Stomach smooth muscle (tissue), 2 donors: ENCODE measurements at regions not wholly inside any gene's neighbourhood (a gene's known extent, or its start where the extent isn't known, plus 50 kb on each side); places are given as distances from the start of the nearest gene placed in this dataset.

Experiments used
- H3K27ac ChIP-seq: one replicate; pipeline ENCODE4 v1.7.0; 2013; ENCODE audit warnings: mild to moderate bottlenecking, low read length, inconsistent platforms
- H3K27me3 ChIP-seq, 2 donors: one replicate each; pipeline ENCODE4 v1.7.0; 2013; ENCODE audit warnings: low read length in 2 of 2; ENCODE audit not compliant: insufficient read depth in 2 of 2, control insufficient read depth in 1 of 2
- H3K36me3 ChIP-seq, 2 donors: one replicate each; pipeline ENCODE4 v1.7.0; 2013; ENCODE audit warnings: low read length in 2 of 2; ENCODE audit not compliant: control insufficient read depth in 2 of 2, insufficient read depth in 2 of 2
- H3K4me1 ChIP-seq: one replicate; pipeline ENCODE4 v1.7.0; 2013; ENCODE audit warnings: low read length; ENCODE audit not compliant: control insufficient read depth, insufficient read depth
- H3K4me3 ChIP-seq, 2 donors: one replicate each; pipeline ENCODE4 v1.7.0; 2013; ENCODE audit warnings: low read length in 2 of 2
- H3K9ac ChIP-seq, 2 donors: one replicate each; pipeline ENCODE4 v1.7.0; 2013; ENCODE audit warnings: low read length in 2 of 2, mild to moderate bottlenecking in 1 of 2
- H3K9me3 ChIP-seq, 2 donors: one replicate each; pipeline ENCODE4 v1.7.0; 2013; ENCODE audit warnings: low read length in 2 of 2; ENCODE audit not compliant: control insufficient read depth in 2 of 2
- donor health status: healthy.
- donor health status: Pancreatic carcinoma.

DNA sequence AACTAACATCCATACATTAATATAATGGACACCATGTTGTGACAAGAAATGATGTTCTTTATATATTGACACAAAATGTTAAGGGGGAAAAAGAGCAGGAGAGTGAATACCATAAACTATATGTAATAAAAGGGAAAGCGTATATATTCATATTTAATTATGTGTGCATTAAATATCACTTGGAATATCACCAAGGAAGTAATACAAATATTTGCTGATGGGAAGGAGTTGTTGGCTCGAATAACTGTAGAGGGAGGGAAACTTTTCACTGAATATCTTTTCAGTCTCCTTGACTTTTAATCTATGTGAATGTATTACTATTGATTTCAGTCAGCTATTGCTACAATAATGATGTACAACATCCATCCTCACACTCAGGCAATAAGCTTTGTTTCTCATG is 167.0 kb upstream of the DPH6 start:
- H3K27ac ChIP-seq, result no peak overlapping the region
- no peaks in the 10 kb centered on the region for H3K4me1 ChIP-seq
- H3K9me3 ChIP-seq, result no peaks in the 10 kb centered on the region
- no peaks in the 10 kb centered on the region for H3K36me3 ChIP-seq
- H3K9ac ChIP-seq, result no peak overlapping the region
- H3K4me3 ChIP-seq, result no peak overlapping the region
- no peaks in the 10 kb centered on the region for H3K27me3 ChIP-seq

DNA sequence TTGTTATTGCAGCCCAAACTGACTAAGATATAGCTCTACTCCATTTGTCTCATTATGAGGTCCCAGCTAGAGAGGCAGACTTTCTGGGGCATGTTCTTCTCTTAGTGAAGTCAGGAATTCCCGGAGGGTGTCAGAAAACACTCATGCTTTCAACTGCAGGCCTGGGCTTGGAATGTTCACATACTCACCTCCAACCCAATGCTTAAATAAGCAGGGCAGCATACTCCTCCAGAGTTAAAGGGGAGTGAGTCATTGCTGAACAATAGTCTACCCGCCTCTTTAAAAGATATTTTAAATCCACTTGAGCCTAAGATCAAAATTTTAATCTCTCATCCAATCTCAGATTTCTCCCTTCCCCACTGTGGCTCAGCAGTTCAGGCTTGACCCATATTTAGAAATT is 167.8 kb upstream of the DPH6 start:
- no peak overlapping the region for H3K27ac ChIP-seq
- no peaks in the 10 kb centered on the region for H3K27me3 ChIP-seq
- H3K36me3 ChIP-seq, result no peaks in the 10 kb centered on the region
- no peaks in the 10 kb centered on the region for H3K4me1 ChIP-seq
- no peaks in the 10 kb centered on the region for H3K9me3 ChIP-seq
- no peak overlapping the region for H3K9ac ChIP-seq
- no peak overlapping the region for H3K4me3 ChIP-seq

DNA sequence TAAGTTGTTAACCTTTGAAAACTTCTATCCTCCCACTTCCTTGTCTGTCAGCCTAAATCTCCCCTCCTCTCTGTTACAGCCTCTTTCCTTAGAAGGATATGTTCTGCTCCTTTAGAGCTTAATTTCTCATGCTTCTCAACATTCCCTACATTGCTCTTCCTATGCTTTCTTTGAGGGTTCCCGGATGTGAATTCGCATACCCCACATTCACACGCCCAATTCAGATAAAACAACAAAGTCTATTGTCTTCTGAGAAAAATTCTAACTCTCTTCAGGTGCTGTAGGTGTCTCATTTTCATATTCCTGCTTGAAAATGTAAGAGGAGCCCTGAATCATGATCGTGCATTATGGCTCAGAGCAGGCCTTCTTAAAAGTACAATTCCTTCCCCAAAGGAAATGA is 171.8 kb upstream of the DPH6 start:
- Histone ChIP-seq H3K27me3 (no peaks in the 10 kb centered on the region), H3K27ac (no peak overlapping the region), H3K36me3 (no peaks in the 10 kb centered on the region), H3K4me3 (no peak overlapping the region), H3K4me1 (no peaks in the 10 kb centered on the region), H3K9ac (no peak overlapping the region), H3K9me3 (no peaks in the 10 kb centered on the region)

- no peak overlapping the region for H3K27ac ChIP-seq
- no peaks in the 10 kb centered on the region for H3K36me3 ChIP-seq
- no peak overlapping the region for H3K4me3 ChIP-seq
Observed at GRCh38 chr15:35720019-35720418, 174.1 kb upstream of the DPH6 start.

GRCh38 chr15:35720984-35721383 is 175.0 kb upstream of the DPH6 start:
- no peaks in the 10 kb centered on the region for H3K36me3 ChIP-seq
- no peaks in the 10 kb centered on the region for H3K27me3 ChIP-seq
- no peak overlapping the region for H3K9ac ChIP-seq

More at GRCh38 chr15:35720019-35720418, 174.1 kb upstream of the DPH6 start:
- no peaks in the 10 kb centered on the region for H3K9me3 ChIP-seq
- H3K9ac ChIP-seq, result no peak overlapping the region
- H3K4me1 ChIP-seq, result no peaks in the 10 kb centered on the region
- H3K27me3 ChIP-seq, result no peaks in the 10 kb centered on the region

DNA sequence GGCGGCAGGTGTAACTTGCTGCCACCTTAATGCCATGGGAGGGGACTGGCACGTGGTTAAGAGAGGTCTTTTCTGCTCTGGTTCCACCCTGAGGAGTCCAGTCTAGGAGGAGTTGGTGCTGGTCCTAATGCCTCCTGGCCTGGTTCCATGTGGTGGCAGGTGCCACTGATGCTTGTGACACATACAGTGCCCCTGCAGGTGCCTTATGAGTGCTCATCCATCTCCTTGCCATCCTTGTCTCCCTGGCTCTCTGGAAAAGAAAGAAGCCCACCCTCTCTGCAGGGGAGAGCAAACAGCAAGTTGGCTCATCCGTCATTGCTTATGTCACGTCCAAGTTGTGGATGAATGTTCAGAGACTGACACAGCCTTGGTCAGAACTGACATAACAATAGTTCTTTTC is 175.8 kb upstream of the DPH6 start:
- no peaks in the 10 kb centered on the region for H3K9me3 ChIP-seq
- no peak overlapping the region for H3K27ac ChIP-seq
- H3K4me3 ChIP-seq, result no peak overlapping the region
- H3K4me1 ChIP-seq, result no peaks in the 10 kb centered on the region
- no peaks in the 10 kb centered on the region for H3K36me3 ChIP-seq
- H3K27me3 ChIP-seq, result no peaks in the 10 kb centered on the region
- H3K9ac ChIP-seq, result no peak overlapping the region

More at GRCh38 chr15:35720984-35721383, 175.0 kb upstream of the DPH6 start:
- Histone ChIP-seq H3K4me3 (no peak overlapping the region), H3K9me3 (no peaks in the 10 kb centered on the region), H3K4me1 (no peaks in the 10 kb centered on the region), H3K27ac (no peak overlapping the region)

DNA sequence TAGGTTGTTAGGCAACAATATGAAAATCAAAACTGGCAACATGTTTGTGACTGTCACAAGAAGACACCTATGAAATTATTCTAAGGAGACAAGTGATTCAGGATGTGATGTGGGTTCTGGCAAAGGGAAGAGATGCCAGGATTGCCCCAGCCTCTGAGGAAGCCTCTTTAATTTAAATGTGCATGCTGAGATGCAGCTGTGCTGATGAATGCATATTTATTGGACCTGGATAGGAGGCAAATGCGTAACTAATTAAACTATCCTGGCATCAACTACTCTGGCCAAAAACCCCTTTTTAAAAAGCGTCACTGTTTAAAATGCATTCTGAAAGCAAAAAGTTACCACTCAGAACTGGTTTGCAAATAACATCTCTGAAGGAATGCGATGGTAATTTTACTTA is 176.5 kb upstream of the DPH6 start:
- Histone ChIP-seq H3K4me3 (no peak overlapping the region), H3K27ac (no peak overlapping the region), H3K9me3 (no peaks in the 10 kb centered on the region), H3K4me1 (no peaks in the 10 kb centered on the region), H3K27me3 (no peaks in the 10 kb centered on the region), H3K9ac (no peak overlapping the region), H3K36me3 (no peaks in the 10 kb centered on the region)

DNA sequence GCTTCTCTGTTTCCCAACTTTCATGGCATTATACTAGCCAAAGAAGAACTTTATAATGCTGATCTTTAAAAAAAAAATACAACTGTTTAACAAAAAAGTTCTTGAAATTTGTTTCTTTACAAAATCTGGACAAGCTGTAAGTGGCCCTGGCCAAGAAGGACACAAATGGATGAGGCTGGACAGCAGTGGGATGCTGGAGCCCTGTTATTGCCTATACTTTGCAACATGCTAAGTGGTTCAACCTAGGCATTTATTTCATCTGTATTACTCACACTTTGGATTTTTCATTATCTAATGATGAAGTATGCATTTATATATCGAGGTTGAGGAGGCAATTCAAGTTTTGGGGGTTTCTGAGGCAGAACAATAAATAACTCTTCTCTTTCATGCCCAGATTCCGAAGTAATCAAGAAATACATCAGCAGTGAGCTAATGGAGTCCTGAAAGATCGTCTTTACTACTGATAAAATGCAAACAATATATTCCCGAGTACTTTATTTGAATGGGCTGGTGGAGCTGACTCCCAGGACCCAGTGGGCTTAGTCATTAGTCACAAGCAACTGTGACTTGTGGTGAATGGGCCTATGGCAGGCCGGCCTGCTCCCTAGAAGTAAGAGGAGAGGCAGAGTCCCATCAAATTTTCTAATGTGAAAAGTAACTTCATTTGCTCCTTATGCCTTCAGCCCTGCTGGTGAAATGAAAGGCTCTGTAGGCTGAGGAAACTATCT is 177.3 kb upstream of the DPH6 start:
- Histone ChIP-seq H3K4me1 (no peaks in the 10 kb centered on the region), H3K4me3 (no peak overlapping the region), H3K9ac (no peak overlapping the region), H3K36me3 (no peaks in the 10 kb centered on the region), H3K27ac (no peak overlapping the region), H3K9me3 (no peaks in the 10 kb centered on the region), H3K27me3 (no peaks in the 10 kb centered on the region)

- H3K9ac ChIP-seq, result no peak overlapping the region
- H3K4me1 ChIP-seq, result no peaks in the 10 kb centered on the region
- H3K9me3 ChIP-seq, result no peaks in the 10 kb centered on the region
- H3K4me3 ChIP-seq, result no peak overlapping the region
- H3K27me3 ChIP-seq, result no peaks in the 10 kb centered on the region
- no peak overlapping the region for H3K27ac ChIP-seq
- H3K36me3 ChIP-seq, result no peaks in the 10 kb centered on the region
Observed at GRCh38 chr15:35723852-35724251, 177.9 kb upstream of the DPH6 start.

DNA sequence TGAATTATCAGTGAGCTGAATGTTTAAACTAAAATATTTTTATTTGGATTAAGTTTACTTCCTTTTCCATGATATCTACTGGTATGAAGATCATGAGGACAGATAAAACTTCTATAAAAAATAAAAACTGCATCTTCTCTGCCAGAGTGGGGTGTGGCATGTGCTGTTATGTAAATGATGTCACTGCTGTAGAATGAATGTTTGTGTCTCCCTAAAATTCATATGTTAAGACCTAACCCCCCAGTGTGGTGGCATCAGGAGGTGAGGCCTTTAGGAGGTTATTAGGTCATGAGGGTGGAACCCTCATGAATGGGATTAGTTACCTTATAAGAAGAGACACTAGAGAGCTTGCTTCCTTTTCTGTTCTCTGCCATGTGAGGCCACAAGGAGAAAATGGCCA is 178.7 kb upstream of the DPH6 start:
- H3K27ac ChIP-seq, result no peak overlapping the region
- no peak overlapping the region for H3K9ac ChIP-seq
- no peaks in the 10 kb centered on the region for H3K4me1 ChIP-seq
- H3K4me3 ChIP-seq, result no peak overlapping the region
- no peaks in the 10 kb centered on the region for H3K27me3 ChIP-seq
- no peaks in the 10 kb centered on the region for H3K36me3 ChIP-seq
- no peaks in the 10 kb centered on the region for H3K9me3 ChIP-seq

DNA sequence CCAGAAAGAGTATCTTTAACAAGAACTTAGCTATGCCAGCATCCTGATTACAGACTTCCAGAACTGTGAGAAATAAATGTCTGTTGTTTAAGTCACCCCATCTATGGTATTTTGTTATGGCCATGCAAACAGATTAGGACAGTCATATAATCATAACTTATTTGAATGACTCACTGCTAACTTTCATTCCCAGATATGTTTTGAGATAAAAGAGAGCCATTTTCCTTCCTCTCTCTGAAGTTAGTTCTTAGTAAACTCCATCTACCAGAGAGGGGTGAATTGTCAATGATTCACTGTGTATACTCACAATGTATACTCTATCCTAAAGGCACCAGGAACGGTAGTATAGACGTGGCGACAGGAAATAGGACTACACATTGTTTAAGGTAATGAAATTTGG is 179.4 kb upstream of the DPH6 start:
- H3K9me3 ChIP-seq, result no peaks in the 10 kb centered on the region
- H3K4me3 ChIP-seq, result no peak overlapping the region

More for the DNA sequence above, 179.4 kb upstream of the DPH6 start:
- Histone ChIP-seq H3K9ac (no peak overlapping the region), H3K36me3 (no peaks in the 10 kb centered on the region), H3K27me3 (no peaks in the 10 kb centered on the region), H3K27ac (no peak overlapping the region), H3K4me1 (no peaks in the 10 kb centered on the region)
